Activated CD4-positive, alpha-beta memory T cell treated with anti-CD3 and anti-CD28 coated beads, Interleukin-2, amount 10 ng/mL, durations not matched to agents 7 days and 5 days (primary cell): ENCODE measurements at regions not wholly inside any gene's neighbourhood (a gene's known extent, or its start where the extent isn't known, plus 50 kb on each side); places are given as distances from the start of the nearest gene placed in this dataset.
"Not testable (repeated sequence)": the region's sequence is repeated elsewhere in the genome, so short reads cannot be mapped to it uniquely, and the experiment has no call there.

ENCODE experiments used
- CTCF ChIA-PET: fragments of 350-600 bp; sonication (Branson Sonifier 250); formaldehyde crosslinking; loops from one replicate; lab custom pipeline; 2021; ENCODE audit warnings: antibody characterized with exemption, inconsistent platforms; lab: Charles Lee
- POLR2A ChIA-PET: fragments of 350-600 bp; sonication (Branson Sonifier 250); formaldehyde crosslinking; loops from one replicate; lab custom pipeline; 2021; ENCODE audit warnings: antibody characterized with exemption; lab: Charles Lee
- DNase-seq: peaks from one replicate; pipeline ENCODE4 v3.0.0-alpha.2; 2020
- H3K27ac Mint-ChIP-seq: one replicate; pipeline ENCODE4 v1.8.0; 2021; ENCODE audit warnings: mild to moderate bottlenecking, mixed read lengths
- H3K27me3 Mint-ChIP-seq: one replicate; pipeline ENCODE4 v1.8.0; 2021; ENCODE audit warnings: mixed read lengths
- H3K36me3 Mint-ChIP-seq: one replicate; pipeline ENCODE4 v1.8.0; 2021; ENCODE audit warnings: low read depth, mixed read lengths
- H3K4me1 Mint-ChIP-seq: one replicate; pipeline ENCODE4 v1.8.0; 2021; ENCODE audit warnings: mixed read lengths
- H3K4me3 Mint-ChIP-seq: one replicate; pipeline ENCODE4 v1.8.0; 2021; ENCODE audit warnings: mild to moderate bottlenecking, mixed read lengths
- H3K9me3 Mint-ChIP-seq: one replicate; pipeline ENCODE4 v1.8.0; 2021; ENCODE audit warnings: mixed read lengths

GRCh38 chr10:8367672-8368411, 313.4 kb downstream of the GATA3 start:
- peak overlapping the region; percentile 64 for H3K27ac Mint-ChIP-seq
- ChIA-PET CTCF (interaction anchor here (1.3 kb wide), 1 partner anchor 34 kb away, joined by 3 read pairs; no protein-coding TSS in a partner anchor), POLR2A (interaction anchor here (1.4 to 3.2 kb wide), 5 partner anchors 13 to 41 kb away, joined by 3 to 19 read pairs (median 5); no protein-coding TSS in a partner anchor)
- H3K4me3 Mint-ChIP-seq, DNase-seq, H3K27me3 Mint-ChIP-seq: not testable (repeated sequence)
- peaks cover 67% of the 10 kb centered on the region for H3K4me1 Mint-ChIP-seq
- H3K9me3 Mint-ChIP-seq, result peaks cover 13% of the 10 kb centered on the region
- H3K36me3 Mint-ChIP-seq, result peaks cover 37% of the 10 kb centered on the region

- peaks cover 26% of the 10 kb centered on the region for H3K36me3 Mint-ChIP-seq
- CTCF ChIA-PET, result no interaction called here
- no peak overlapping the region for H3K4me3 Mint-ChIP-seq
- H3K9me3 Mint-ChIP-seq, result peaks cover 13% of the 10 kb centered on the region
- POLR2A ChIA-PET, result interaction anchor here (0.7 to 1.9 kb wide), 4 partner anchors 10 to 131 kb away, joined by 3 to 7 read pairs (median 5); no protein-coding TSS in a partner anchor
- H3K4me1 Mint-ChIP-seq, result peaks cover 50% of the 10 kb centered on the region
- H3K27me3 Mint-ChIP-seq, result no peaks in the 10 kb centered on the region
- peak overlapping the region; percentile 58 for H3K27ac Mint-ChIP-seq
- DNase-seq, result no peak
Measured at GRCh38 chr10:8369666-8370065, 315.2 kb downstream of the GATA3 start.

- DNase-seq, result no peak
- H3K4me1 Mint-ChIP-seq, result peaks cover 15% of the 10 kb centered on the region
- POLR2A ChIA-PET, result no interaction called here
- CTCF ChIA-PET, result interaction anchor here (1.0 to 1.5 kb wide), 2 partner anchors 14 to 254 kb away, joined by 3 to 4 read pairs; no protein-coding TSS in a partner anchor
- no peak overlapping the region for H3K27ac Mint-ChIP-seq
- no peak overlapping the region for H3K4me3 Mint-ChIP-seq
- H3K36me3 Mint-ChIP-seq, result peaks cover 8% of the 10 kb centered on the region
- H3K27me3 Mint-ChIP-seq, result no peaks in the 10 kb centered on the region
- peaks cover 4% of the 10 kb centered on the region for H3K9me3 Mint-ChIP-seq
Measured at GRCh38 chr10:8374334-8374733, 319.8 kb downstream of the GATA3 start.

GRCh38 chr10:8375137-8375536, 320.6 kb downstream of the GATA3 start:
- POLR2A ChIA-PET, result interaction anchor here (0.5 kb wide), 1 partner anchor 29 kb away, joined by 3 read pairs; no protein-coding TSS in a partner anchor
- Mint-ChIP-seq H3K27me3 (no peaks in the 10 kb centered on the region), H3K9me3 (peaks cover 4% of the 10 kb centered on the region), H3K4me3 (no peak overlapping the region), H3K4me1 (peaks cover 7% of the 10 kb centered on the region), H3K27ac (no peak overlapping the region), H3K36me3 (peaks cover 8% of the 10 kb centered on the region)
- DNase-seq, result no peak
- CTCF ChIA-PET, result interaction anchor here (1.0 to 1.5 kb wide), 2 partner anchors 14 to 255 kb away, joined by 3 to 4 read pairs; no protein-coding TSS in a partner anchor

- Mint-ChIP-seq H3K27ac (no peak overlapping the region), H3K9me3 (peaks cover 3% of the 10 kb centered on the region), H3K27me3 (no peaks in the 10 kb centered on the region), H3K36me3 (peaks cover 10% of the 10 kb centered on the region), H3K4me1 (peaks cover 7% of the 10 kb centered on the region), H3K4me3 (no peak overlapping the region)
- DNase-seq, result no peak
- ChIA-PET CTCF (no interaction called here), POLR2A (no interaction called here)
Measured at GRCh38 chr10:8378198-8378983, 323.9 kb downstream of the GATA3 start.

- ChIA-PET POLR2A (interaction anchor here (0.6 to 2.1 kb wide), 3 partner anchors 21 to 48 kb away, joined by 3 to 7 read pairs (median 3); no protein-coding TSS in a partner anchor), CTCF (interaction anchor here (0.6 to 2.1 kb wide), 2 partner anchors 10 to 552 kb away, joined by 3 to 4 read pairs; no protein-coding TSS in a partner anchor)
Measured at GRCh38 chr10:8379906-8380832, 325.7 kb downstream of the GATA3 start.

GRCh38 chr10:8380833-8381496, 326.5 kb downstream of the GATA3 start:
- no peak for DNase-seq
- Mint-ChIP-seq H3K27ac (no peak overlapping the region), H3K4me1 (peaks cover 7% of the 10 kb centered on the region), H3K4me3 (no peak overlapping the region), H3K9me3 (peaks cover 7% of the 10 kb centered on the region), H3K27me3 (no peaks in the 10 kb centered on the region), H3K36me3 (peaks cover 18% of the 10 kb centered on the region)
- CTCF ChIA-PET, result interaction anchor here (2.1 kb wide), 1 partner anchor 9 kb away, joined by 4 read pairs; no protein-coding TSS in a partner anchor
- POLR2A ChIA-PET, result interaction anchor here (2.1 kb wide), 1 partner anchor 49 kb away, joined by 7 read pairs; no protein-coding TSS in a partner anchor

More at GRCh38 chr10:8379906-8380832, 325.7 kb downstream of the GATA3 start:
- Mint-ChIP-seq H3K36me3 (peaks cover 15% of the 10 kb centered on the region), H3K4me1 (peaks cover 7% of the 10 kb centered on the region), H3K27me3 (no peaks in the 10 kb centered on the region), H3K27ac (no peak overlapping the region), H3K4me3 (no peak overlapping the region), H3K9me3 (peaks cover 7% of the 10 kb centered on the region)
- no peak for DNase-seq

- H3K4me3 Mint-ChIP-seq, result no peak overlapping the region
- peaks cover 9% of the 10 kb centered on the region for H3K9me3 Mint-ChIP-seq
- H3K27ac Mint-ChIP-seq, result no peak overlapping the region
- H3K4me1 Mint-ChIP-seq, result peaks cover 4% of the 10 kb centered on the region
- ChIA-PET POLR2A (no interaction called here), CTCF (no interaction called here)
- no peaks in the 10 kb centered on the region for H3K27me3 Mint-ChIP-seq
- H3K36me3 Mint-ChIP-seq, result peaks cover 34% of the 10 kb centered on the region
- no peak for DNase-seq
Measured at GRCh38 chr10:8386781-8387180, 332.3 kb downstream of the GATA3 start.

GRCh38 chr10:8389630-8390029, 335.1 kb downstream of the GATA3 start:
- peaks cover 27% of the 10 kb centered on the region for H3K36me3 Mint-ChIP-seq
- H3K4me1 Mint-ChIP-seq, result no peaks in the 10 kb centered on the region
- DNase-seq, result no peak
- no peak overlapping the region for H3K27ac Mint-ChIP-seq
- no peak overlapping the region for H3K4me3 Mint-ChIP-seq
- ChIA-PET CTCF (interaction anchor here (1.6 kb wide), 1 partner anchor 9 kb away, joined by 4 read pairs; no protein-coding TSS in a partner anchor), POLR2A (interaction anchor here (1.1 kb wide), 1 partner anchor 13 kb away, joined by 3 read pairs; no protein-coding TSS in a partner anchor)
- H3K9me3 Mint-ChIP-seq, result peaks cover 6% of the 10 kb centered on the region
- no peaks in the 10 kb centered on the region for H3K27me3 Mint-ChIP-seq

- Mint-ChIP-seq H3K27ac (no peak overlapping the region), H3K9me3 (peaks cover 7% of the 10 kb centered on the region), H3K4me1 (peaks cover 10% of the 10 kb centered on the region), H3K4me3 (no peak overlapping the region), H3K27me3 (no peaks in the 10 kb centered on the region), H3K36me3 (peaks cover 19% of the 10 kb centered on the region)
- no peak for DNase-seq
- ChIA-PET POLR2A (interaction anchor here (0.9 kb wide), 1 partner anchor 94 kb away, joined by 3 read pairs; no protein-coding TSS in a partner anchor), CTCF (no interaction called here)
Measured at GRCh38 chr10:8392216-8392615, 337.7 kb downstream of the GATA3 start.

- no peak overlapping the region for H3K27ac Mint-ChIP-seq
- no peaks in the 10 kb centered on the region for H3K27me3 Mint-ChIP-seq
- H3K9me3 Mint-ChIP-seq, result peaks cover 7% of the 10 kb centered on the region
- no peak for DNase-seq
- ChIA-PET POLR2A (interaction anchor here (1.3 kb wide), 1 partner anchor 9 kb away, joined by 3 read pairs; no protein-coding TSS in a partner anchor), CTCF (interaction anchor here (1.8 kb wide), 1 partner anchor 9 kb away, joined by 6 read pairs; no protein-coding TSS in a partner anchor)
- peaks cover 16% of the 10 kb centered on the region for H3K36me3 Mint-ChIP-seq
- H3K4me1 Mint-ChIP-seq, result peaks cover 16% of the 10 kb centered on the region
- no peak overlapping the region for H3K4me3 Mint-ChIP-seq
Measured at GRCh38 chr10:8393531-8393930, 339.0 kb downstream of the GATA3 start.
